SK-N-MC (cell line): ENCODE measurements at regions not wholly inside any gene's neighbourhood (a gene's known extent, or its start where the extent isn't known, plus 50 kb on each side); places are given as distances from the start of the nearest gene placed in this dataset.
"Not testable (repeated sequence)": the region's sequence is repeated elsewhere in the genome, so short reads cannot be mapped to it uniquely, and the experiment has no call there.

ENCODE experiments used
- DNase-seq: peaks from one replicate; pipeline ENCODE4 v3.0.0-alpha.2; 2011; ENCODE audit warnings: low read depth, low spot score
- H3K27ac ChIP-seq: fragments of 200-600 bp; sonication (generic); 2 replicates; pipeline ENCODE4 v1.5.1; 2016; ENCODE audit warnings: mixed run types
- H3K36me3 ChIP-seq: fragments of 200-600 bp; sonication (generic); 2 replicates; pipeline ENCODE4 v1.6.1; 2017; ENCODE audit warnings: antibody characterized with exemption, low read length, mixed read lengths; ENCODE audit not compliant: insufficient read depth
- H3K4me3 ChIP-seq: fragments of 200-600 bp; sonication (generic); 2 replicates; pipeline ENCODE4 v1.5.1; 2016
- H3K9ac ChIP-seq: fragments of 200-600 bp; sonication (generic); 2 replicates; pipeline ENCODE4 v1.8.0; 2017; ENCODE audit warnings: mixed run types, mixed read lengths; ENCODE audit not compliant: insufficient read length
- H3K9me3 ChIP-seq: fragments of 200-600 bp; sonication (generic); 2 replicates; pipeline ENCODE4 v1.6.1; 2017; ENCODE audit warnings: low read depth, mild to moderate bottlenecking, antibody characterized with exemption, low read length, moderate library complexity, mixed read lengths
- EZH2 ChIP-seq: fragments of 200-600 bp; sonication (generic); IDR thresholded peaks from one replicate; pipeline ENCODE4 v1.6.1; 2017; ENCODE audit warnings: antibody characterized with exemption
- FOXP2 ChIP-seq: optimal IDR thresholded peaks from 2 replicates; pipeline ENCODE3; 2011; ENCODE audit warnings: mild to moderate bottlenecking, moderate library complexity; ENCODE audit not compliant: insufficient read depth; ENCODE audit errors: extremely low read length, control extremely low read depth
- POLR2AphosphoS5 ChIP-seq: IDR thresholded peaks from 2 replicates; pipeline ENCODE4 v1.6.1; 2012; ENCODE audit warnings: mild to moderate bottlenecking, low read depth, low read length, borderline replicate concordance

DNA sequence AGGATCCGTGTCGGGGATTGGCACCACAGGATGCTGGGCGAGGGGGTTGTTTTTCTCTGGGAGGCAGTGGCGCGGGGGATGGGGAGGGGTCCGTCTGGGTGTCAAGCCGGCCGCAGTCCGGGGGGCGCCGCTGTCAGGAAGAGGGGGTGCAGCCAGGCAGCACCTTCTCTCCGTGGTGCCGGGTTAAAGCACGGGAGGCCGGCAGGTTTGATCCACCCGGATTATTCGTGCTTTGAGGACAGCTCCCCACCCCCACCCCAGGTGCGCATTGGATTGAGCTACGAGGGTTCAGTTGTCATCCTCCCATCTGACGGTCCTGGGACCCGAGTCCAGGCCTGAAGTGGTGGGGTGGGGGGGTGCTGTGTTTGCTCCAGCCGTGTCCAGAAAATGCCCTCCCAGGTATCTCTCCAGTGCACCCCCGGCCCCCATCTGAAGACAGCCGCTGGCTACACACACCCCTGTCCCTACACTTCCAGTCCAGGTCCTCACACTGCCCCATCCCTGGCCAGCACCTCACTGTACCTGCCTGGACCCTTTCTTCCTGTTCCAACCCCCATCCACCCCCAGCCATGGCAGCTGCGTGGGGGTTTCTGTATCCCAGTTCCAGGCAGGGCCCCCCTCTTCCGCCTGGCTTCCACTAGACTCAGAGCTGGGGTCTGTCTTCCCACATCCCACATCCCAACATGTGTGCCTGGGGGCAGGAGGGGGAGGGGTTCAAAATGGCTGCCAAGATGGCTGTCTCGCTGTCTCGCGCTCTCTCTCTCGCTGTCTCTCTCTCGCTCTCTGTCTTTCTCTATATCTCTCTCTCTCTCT, 114.0 kb downstream of the CRLF3 start:
- H3K9me3 ChIP-seq, H3K36me3 ChIP-seq, H3K9ac ChIP-seq, DNase-seq, H3K27ac ChIP-seq: not testable (repeated sequence)
- peak overlapping the region; percentile 81 for H3K4me3 ChIP-seq

DNA sequence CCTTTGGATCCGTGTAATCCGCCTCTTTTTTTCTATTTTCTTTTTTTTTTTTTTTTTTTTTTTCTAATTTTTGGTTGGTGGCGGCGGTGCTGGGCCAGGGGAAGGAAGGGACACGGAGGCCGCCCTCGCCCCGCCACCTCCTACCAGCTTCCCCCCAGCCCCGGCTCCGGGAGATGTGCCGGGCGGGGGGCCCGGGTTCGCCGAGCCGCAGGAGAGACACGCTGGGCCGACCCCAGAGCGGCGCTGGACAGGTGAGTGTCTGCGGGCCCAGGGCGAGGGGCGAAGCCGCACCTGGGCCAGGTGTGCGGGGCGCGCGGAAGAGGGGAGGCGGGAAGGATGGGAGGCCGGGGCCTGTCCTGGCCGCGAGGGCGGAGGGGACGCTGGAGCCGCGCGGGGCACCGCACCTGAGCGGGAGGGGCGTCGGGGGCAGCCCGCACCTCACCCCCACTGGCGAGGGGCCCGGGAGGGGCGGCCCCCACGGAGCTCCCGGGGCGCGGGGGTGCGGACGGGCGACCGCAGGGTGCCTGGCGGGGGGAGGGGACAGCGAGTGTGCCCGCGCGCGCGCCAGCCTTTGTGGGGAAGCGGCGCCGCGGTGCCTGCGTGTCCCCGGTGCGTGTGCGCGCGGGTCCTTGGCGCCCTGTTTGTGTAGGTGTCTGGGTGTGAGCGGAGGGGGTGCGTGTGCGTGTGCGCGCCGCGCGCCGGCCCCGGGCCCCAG, 114.8 kb downstream of the CRLF3 start:
- H3K4me3 ChIP-seq: peak overlapping the region; percentile 81
- DNase-seq, H3K36me3 ChIP-seq, H3K9me3 ChIP-seq, H3K27ac ChIP-seq: not testable (repeated sequence)
- H3K9ac ChIP-seq: peak overlapping the region; percentile 62

DNA sequence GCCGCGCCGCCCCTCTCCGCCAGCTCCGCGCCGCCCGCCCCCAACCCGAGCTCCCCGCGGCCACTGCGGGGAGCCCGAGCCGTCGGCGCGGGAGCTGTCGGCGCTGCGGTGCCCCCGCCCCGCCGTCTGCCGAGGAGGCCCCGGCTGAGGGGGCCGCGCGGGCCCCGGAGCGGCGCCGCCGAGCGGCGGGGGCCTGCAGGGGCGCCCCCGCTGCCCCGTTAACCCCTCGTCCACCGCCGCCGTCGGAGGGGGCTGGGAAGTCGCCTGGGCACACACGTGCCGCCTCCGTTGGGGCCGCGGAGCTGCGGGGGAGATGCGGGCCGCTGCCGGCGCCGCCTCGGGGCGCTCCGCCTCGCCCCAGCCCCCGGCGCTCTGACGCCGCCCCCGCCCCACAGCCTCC, 115.4 kb downstream of the CRLF3 start:
- DNase-seq, H3K36me3 ChIP-seq, H3K9me3 ChIP-seq: not testable (repeated sequence)
- H3K9ac ChIP-seq: peak overlapping the region; percentile 62
- H3K27ac ChIP-seq: peak overlapping the region; percentile 98; the same call in 1 of the 2 replicates
- H3K4me3 ChIP-seq: peak overlapping the region; percentile 93

DNA sequence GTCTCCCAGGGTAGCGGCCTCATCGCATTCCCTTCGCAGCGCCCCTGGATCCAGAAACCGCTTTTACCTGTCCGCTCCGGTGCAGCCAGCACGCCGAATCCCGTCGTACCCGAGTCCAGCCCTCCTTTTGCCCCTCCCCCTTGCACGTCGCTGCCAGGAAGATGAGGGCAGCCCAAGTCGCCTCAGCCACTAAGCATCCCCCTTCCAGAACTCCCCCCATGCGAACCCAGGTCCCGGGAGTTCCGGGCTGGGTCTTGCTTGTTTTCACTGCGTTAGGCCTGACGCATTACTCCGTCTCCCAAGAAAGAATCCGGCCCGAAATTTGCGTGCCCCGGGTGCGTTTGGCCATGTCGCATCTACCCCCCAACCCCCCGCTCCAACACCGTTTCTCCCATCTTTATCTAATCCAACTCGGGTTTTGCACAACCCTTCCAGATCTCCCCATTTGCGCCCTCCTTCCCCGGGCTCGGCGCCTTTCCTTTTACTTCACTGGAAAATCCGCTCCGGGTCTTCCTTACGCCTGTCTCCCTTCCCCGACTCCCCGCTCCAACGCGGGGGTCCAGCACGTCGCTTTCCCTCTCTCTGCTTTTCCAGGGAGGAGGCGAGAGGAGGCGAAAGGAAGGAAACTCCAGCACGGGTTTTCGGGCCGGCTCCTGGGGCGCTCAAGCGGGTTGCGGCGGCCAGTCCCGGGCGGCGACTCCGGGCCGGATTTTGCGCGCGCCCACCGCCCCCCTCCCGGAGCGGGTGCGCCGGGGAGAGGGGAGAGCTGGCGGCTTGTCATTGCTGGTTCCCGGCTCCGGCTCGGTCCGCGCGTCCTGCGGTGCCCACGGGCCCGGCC, 116.0 kb downstream of the CRLF3 start:
- DNase-seq: peak; percentile 64
- H3K36me3 ChIP-seq, H3K9me3 ChIP-seq: not testable (repeated sequence)
- TF ChIP-seq POLR2AphosphoS5: peak; percentile 36; the same call in 1 of the 2 replicates
- peak overlapping the region; percentile 77 for H3K9ac ChIP-seq
- peak overlapping the region; percentile 93 for H3K4me3 ChIP-seq
- H3K27ac ChIP-seq: peak overlapping the region; percentile 98

DNA sequence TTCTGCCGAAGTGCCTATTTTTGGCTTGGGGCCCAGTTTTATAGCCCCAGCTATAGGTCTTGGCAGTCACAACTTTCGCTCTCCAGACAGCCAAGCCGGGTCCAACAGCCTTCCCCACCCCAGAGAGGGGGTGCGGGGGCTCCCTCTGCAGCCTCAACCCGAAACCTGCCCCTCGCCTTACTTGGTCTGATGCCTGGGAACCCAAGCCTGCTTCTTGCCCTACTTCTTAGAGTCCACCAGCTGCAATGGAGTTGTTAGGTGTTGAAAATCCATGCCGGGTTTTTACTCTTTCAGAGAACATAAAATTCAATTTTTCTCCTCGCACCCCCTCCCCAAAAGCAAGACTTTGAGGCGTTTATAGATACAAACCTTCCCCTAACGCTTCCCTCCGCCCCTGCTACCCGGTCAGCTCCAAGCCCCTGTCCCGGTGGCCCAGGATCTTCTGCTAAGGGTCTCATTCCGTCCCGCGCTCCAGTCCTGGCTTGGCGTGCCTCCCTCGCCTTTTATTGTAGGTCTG, 116.7 kb downstream of the CRLF3 start:
- peak overlapping the region; percentile 93 for H3K4me3 ChIP-seq
- not testable (repeated sequence) for H3K9me3 ChIP-seq, DNase-seq, H3K36me3 ChIP-seq
- peak overlapping the region; percentile 98 for H3K27ac ChIP-seq
- peak overlapping the region; percentile 77 for H3K9ac ChIP-seq

DNA sequence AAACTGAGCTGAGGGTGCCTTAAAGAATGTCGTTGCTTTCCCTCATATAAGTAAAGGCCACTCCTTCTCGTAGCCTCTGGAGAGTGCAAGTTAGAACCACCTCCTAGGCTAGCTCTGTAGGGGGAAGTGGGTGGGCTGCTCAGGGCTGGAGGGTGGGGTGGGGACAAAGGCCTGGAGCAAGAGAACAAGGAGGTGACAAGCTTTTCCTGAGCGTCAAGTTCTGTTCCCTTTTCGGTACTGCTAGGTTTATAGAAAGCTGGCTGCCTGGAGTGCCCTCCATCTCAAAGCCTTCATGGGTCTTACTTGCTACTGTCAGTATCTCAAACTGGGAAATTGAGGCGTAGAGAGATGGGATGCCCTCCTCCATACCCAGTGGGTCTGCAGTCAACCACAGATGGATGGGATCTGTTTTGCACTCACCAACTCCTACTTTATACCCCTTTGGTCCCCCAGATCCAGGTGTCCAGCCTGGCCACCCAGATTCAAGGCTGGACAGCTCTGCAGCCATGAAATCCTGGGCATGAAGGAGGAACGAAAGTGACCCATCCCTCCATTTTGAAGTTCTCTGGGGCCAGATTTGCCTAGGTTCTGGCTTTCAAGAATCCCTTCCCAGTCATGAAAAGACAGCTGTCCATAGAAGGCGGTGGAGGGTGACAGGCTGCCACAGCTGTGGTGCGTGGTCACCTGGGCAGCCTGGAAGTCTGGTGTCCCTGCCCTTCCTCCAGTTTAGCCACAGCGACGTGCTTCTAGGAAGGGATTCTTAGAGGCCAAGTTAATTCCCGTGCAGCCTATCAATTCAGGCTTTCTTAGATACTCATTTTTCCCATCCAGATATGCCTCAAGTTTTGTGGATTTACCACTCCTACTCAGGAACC, 117.8 kb downstream of the CRLF3 start:
- Histone ChIP-seq H3K27ac (0 out of 2 replicates have a peak overlapping the region, but pooled peaks have one; percentile 31), H3K4me3 (peak overlapping the region; percentile 93)
- H3K9me3 ChIP-seq, H3K36me3 ChIP-seq, H3K9ac ChIP-seq, DNase-seq: not testable (repeated sequence)

DNA sequence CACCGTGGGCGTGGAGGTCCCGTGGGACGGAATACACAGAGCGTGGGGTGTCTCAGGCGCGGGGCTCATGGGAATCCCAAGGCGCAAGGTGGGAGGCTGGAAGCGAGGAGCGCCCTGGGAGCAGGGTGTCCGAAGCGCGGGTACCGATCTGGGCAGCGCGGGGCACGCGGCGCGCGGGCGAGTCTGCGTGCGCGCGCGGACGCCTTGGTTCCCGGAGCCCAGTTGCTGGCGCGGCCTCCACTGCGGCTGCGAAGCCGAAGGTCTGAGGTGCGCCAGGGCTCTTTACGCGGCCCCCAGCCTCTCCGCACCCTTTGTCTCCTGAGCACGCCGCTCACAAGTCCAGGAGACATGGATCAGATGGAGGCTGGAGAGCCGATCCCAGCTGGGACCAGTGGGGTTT, 118.5 kb downstream of the CRLF3 start:
- H3K4me3 ChIP-seq, H3K36me3 ChIP-seq, H3K9ac ChIP-seq, H3K9me3 ChIP-seq, DNase-seq, H3K27ac ChIP-seq: not testable (repeated sequence)

DNA sequence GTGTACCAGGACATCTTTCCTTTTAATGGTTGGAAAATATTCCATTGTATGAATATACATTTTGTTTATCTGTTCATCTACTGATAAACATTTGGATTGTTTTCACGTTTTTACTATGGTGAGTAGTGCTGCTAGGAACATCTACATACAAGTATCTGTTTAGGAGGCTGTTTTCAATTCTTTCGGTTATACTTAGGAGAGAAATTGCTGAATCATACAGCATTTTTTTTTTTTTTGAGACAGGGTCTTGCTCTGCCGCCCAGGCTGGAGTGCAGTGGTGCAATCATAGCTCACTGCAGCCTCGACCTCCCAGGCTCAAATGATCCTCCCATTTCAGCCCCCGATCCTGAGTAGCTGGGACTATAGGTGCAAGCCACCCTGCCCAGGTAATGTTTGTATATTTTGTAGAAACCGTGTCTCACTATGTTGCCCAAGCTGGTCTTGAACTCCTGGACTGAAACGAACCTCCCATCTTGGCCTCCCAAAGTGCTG, 122.9 kb downstream of the CRLF3 start:
- no peak overlapping the region for H3K4me3 ChIP-seq
- no peak for DNase-seq
- TF ChIP-seq POLR2AphosphoS5 (no peak), EZH2 (no peak), FOXP2 (no peak)
- H3K27ac ChIP-seq: no peak overlapping the region
- H3K36me3 ChIP-seq: no peaks in the 10 kb centered on the region
- H3K9ac ChIP-seq: no peak overlapping the region
- no peaks in the 10 kb centered on the region for H3K9me3 ChIP-seq

DNA sequence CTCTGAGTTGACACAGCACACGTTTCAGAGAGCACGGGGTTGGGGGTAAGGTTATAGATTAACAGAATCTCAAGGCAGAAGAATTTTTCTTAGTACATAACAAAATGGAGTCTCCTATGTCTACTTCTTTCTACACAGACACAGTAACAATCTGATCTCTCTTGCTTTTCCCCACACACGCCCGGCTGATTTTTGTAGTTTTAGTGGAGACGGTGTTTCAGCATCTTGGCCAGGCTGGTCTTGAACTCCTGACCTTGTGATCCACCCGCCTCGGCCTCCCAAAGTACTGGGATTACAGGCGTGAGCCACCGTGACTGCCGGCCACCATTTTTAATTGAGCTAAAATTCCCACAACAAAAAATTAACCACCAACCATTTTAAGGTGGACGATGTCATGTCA, 123.7 kb downstream of the CRLF3 start:
- H3K27ac ChIP-seq, H3K4me3 ChIP-seq, H3K9me3 ChIP-seq, H3K36me3 ChIP-seq, DNase-seq, H3K9ac ChIP-seq: not testable (repeated sequence)

DNA sequence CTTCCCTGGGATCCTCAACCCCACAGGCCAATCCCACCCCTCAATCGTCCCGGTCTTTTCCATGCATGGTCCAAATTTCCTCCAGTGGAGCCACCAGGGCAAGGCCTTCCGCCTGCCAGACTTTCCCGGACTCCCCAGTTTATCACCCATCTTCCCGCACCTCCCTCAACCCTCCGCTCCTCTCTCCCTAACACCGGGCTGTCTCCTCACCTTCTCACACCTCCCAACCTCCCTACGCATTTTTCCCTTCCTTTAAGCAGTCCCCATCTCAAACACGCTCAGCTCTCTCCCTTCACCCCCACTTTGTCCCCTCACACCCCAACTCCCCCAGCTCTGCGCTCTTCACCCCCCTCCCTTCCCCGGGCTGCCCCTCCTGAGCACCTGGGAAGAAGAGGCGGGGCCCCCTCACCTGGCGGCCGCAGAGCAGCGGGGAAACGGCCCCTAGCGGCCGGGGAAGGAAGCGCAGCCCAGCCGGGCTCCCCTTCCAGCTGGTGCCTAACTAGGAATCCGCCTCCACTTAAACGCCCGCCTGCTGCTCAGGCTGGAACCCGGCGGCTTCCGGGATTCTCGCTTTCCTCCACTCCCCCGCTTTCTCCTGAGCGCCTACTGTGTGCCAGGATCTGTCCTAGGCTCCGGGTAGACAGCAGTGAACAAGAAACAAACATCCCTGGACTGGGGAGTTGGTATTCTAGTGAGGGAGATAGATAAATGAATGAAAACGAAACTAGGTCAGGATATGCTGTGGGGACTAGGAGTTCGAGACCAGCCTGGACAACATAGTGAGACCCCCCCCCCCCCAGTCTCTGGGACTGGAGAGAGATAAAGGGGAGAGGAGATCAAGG, 126.7 kb downstream of the CRLF3 start:
- H3K36me3 ChIP-seq, DNase-seq, H3K9ac ChIP-seq, H3K9me3 ChIP-seq, H3K27ac ChIP-seq: not testable (repeated sequence)
- peak overlapping the region; percentile 74 for H3K4me3 ChIP-seq
